ENCODE measurements at regions not wholly inside any gene's neighbourhood (a gene's known extent, or its start where the extent isn't known, plus 50 kb on each side); places are given as distances from the start of the nearest gene placed in this dataset.
"Not testable (repeated sequence)": the region's sequence is repeated elsewhere in the genome, so short reads cannot be mapped to it uniquely, and the experiment has no call there.

- DNase-seq (ENCODE audit: low read depth), result no peak
- no peak overlapping the region for H3K4me3 ChIP-seq (ENCODE audit: low read depth, low read length)
- no peak for TF ChIP-seq CTCF (conservative IDR thresholded peaks at IDR 0.05; ENCODE audit: low read depth, low read length)
Observed at GRCh38 chr4:131339137-131339536, 1810.0 kb upstream of the PCDH10 start.

- TF ChIP-seq CTCF (conservative IDR thresholded peaks at IDR 0.05; ENCODE audit: low read depth, low read length), result no peak
- no peak for DNase-seq (ENCODE audit: low read depth)
- H3K4me3 ChIP-seq (ENCODE audit: low read depth, low read length), result no peak overlapping the region
Observed at GRCh38 chr4:131344761-131345160, 1804.3 kb upstream of the PCDH10 start.

- DNase-seq (ENCODE audit: low read depth), result no peak
- TF ChIP-seq CTCF (conservative IDR thresholded peaks at IDR 0.05; ENCODE audit: low read depth, low read length), result no peak
- H3K4me3 ChIP-seq (ENCODE audit: low read depth, low read length), result no peak overlapping the region
Observed at GRCh38 chr4:131347816-131348215, 1801.3 kb upstream of the PCDH10 start.

GRCh38 chr4:131348263-131348662, 1800.8 kb upstream of the PCDH10 start:
- no peak overlapping the region for H3K4me3 ChIP-seq (ENCODE audit: low read depth, low read length)
- DNase-seq (ENCODE audit: low read depth), result no peak
- no peak for TF ChIP-seq CTCF (conservative IDR thresholded peaks at IDR 0.05; ENCODE audit: low read depth, low read length)

- DNase-seq (ENCODE audit: low read depth); H3K4me3 ChIP-seq (ENCODE audit: low read depth, low read length): not testable (repeated sequence)
Observed at GRCh38 chr4:131352371-131352770, 1796.7 kb upstream of the PCDH10 start.

- TF ChIP-seq CTCF (conservative IDR thresholded peaks at IDR 0.05; ENCODE audit: low read depth, low read length), result no peak
- H3K4me3 ChIP-seq (ENCODE audit: low read depth, low read length), result no peak overlapping the region
- DNase-seq (ENCODE audit: low read depth), result no peak
Observed at GRCh38 chr4:131366714-131367113, 1782.4 kb upstream of the PCDH10 start.

- no peak for TF ChIP-seq CTCF (conservative IDR thresholded peaks at IDR 0.05; ENCODE audit: low read depth, low read length)
- no peak for DNase-seq (ENCODE audit: low read depth)
- H3K4me3 ChIP-seq (ENCODE audit: low read depth, low read length), result no peak overlapping the region
Observed at GRCh38 chr4:131367441-131367840, 1781.7 kb upstream of the PCDH10 start.

- no peak for DNase-seq (ENCODE audit: low read depth)
- no peak for TF ChIP-seq CTCF (conservative IDR thresholded peaks at IDR 0.05; ENCODE audit: low read depth, low read length)
- H3K4me3 ChIP-seq (ENCODE audit: low read depth, low read length), result no peak overlapping the region
Observed at GRCh38 chr4:131370846-131371245, 1778.2 kb upstream of the PCDH10 start.

Measured in choroid plexus epithelial cell (primary cell).